NCI-H1694 (cell line): ENCODE measurements at regions not wholly inside any gene's neighbourhood (a gene's known extent, or its start where the extent isn't known, plus 50 kb on each side); places are given as distances from the start of the nearest gene placed in this dataset.
"Not testable (repeated sequence)": the region's sequence is repeated elsewhere in the genome, so short reads cannot be mapped to it uniquely, and the experiment has no call there.

Source experiments
- DNase-seq: peaks from one replicate; lab custom pipeline; 2025; lab: John Stamatoyannopoulos, UW

DNA sequence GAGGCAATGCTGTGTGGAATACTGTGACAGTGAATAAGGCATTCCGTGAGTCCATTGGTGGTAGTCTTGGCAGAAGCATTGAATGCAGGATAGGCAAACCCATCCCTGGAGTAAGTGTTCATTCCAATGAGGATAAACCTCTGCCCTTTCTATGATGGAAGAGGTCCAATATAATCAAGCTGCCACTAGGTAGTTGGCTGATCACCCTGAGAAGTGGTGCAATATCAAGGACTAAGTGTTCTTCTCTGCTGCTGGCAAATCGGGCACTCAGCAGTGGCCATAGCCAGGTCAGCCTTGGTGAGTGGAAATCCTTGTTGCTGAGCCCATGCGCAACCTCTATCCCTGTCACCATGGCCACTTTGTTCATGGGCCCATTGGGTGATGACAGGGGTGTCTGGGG lies 70.1 kb downstream of the FBXO4 start:
- DNase-seq, result no peak

DNA sequence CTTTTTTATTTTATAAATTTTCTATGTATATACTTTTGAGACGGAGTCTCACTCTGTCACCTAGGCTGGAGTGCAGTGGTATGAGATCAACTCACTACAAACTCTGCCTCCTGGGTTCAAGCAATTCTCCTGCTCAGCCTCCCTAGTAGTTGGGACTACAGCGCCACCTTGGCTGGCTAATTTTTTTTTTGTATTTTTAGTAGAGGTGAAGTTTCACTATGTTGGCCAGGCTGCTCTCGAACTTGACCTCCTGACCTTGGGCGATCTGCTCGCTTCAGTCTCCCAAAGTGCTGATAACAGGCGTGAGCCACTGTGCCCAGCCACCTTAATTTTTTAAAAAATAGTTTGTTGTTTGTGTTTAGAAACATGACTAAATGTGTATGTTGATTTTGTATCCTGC lies 76.6 kb downstream of the FBXO4 start:
- DNase-seq, result no peak

DNA sequence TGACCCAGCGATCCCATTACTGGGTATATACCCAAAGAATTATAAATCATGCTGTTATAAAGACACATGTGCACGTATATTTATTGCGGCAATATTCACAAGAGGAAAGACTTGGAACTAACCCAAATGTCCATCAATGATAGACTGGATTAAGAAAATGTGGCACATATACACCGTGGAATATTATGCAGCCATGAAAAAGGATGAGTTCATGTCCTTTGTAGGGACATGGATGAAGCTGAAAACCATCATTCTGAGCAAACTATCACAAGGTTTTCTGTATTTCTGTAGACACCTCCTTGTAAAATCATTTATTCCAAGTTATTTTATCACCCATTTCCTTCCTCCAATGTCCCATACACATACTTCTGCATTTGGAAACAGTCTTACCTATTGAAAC lies 78.8 kb downstream of the FBXO4 start:
- not testable (repeated sequence) for DNase-seq

DNA sequence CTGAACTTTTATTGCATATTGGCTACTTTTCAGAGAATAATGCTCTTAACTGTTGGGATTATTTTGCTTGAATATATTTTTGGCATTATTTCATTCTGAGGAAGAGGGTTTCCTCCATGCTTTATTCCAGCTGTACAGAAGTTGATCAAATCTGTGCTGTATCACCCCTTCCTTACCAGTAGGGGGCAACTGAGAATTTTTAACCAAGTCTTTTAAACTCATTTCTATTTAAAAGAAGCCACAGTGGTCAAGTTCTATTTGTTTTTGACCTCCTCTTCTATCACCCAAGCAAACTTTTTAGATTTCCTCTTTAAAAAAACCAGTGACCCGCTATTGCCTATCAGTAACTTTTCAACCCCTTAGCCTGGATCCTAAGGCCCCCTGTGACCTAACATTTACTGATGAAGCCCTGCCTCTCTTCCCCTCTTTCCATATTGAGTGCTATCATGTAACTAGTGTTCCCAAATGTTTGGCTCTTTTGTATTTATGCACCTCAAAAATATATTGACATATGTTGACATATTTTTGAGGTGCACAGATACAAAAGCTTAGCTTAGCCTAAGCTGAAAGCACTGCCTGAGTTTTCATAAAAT lies 80.6 kb downstream of the FBXO4 start:
- peak; percentile 4 for DNase-seq

DNA sequence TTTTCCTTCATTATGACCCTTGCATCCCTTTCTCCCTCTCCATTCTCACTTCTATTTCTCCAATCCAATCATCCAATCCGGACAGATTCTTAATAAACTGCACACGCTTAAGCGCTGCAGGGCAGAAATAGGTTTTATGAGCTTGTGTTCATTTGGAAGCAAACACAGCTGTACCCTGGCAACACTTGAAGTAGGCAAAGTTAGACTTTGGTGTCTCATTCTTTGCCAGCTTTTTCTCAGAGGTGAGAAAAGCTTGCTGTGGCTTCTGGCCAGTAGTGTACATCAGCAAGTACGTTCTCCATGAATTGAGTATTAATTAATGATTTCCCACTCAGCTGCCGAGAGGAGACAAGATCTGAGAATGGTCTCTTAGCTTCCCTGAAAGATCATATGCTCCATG lies 88.5 kb downstream of the FBXO4 start:
- no peak for DNase-seq

DNA sequence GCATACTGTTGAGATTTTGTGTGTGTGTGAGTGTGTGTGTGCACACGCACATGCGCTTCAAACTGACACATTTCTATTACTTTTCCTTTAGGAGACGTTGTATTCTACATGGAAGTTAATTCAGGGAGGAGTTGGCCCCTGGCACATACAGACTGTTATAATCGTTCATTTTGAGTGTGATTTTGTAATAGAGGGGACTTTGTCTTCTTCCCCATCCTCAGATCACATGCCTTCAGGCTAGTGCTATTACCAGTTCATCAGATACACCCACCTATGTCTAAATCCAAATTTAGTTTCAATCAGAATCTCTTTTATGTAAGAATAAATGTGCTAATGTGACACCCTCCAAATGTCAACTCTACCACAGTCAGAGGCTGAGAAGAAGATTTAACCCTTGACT lies 90.2 kb downstream of the FBXO4 start:
- no peak for DNase-seq

DNA sequence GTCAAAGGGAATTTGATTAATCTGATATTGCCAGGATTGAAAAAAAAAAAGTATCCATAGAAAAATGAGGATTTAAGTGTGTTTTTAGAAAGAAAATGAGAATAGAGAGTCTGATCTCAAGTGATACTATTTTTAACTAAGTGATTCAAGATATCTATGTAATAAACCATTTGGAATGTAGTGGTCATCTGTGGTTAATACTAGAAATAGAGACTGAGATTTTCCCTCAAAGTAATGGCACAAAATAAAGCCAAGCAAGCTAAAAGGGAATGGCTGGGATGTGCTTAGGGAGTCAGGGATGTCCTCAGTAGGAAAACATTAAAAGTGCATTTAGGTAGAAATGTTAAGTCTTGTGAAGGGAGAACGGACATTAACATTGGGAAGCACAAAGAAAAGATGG lies 90.6 kb downstream of the FBXO4 start:
- DNase-seq, result no peak

DNA sequence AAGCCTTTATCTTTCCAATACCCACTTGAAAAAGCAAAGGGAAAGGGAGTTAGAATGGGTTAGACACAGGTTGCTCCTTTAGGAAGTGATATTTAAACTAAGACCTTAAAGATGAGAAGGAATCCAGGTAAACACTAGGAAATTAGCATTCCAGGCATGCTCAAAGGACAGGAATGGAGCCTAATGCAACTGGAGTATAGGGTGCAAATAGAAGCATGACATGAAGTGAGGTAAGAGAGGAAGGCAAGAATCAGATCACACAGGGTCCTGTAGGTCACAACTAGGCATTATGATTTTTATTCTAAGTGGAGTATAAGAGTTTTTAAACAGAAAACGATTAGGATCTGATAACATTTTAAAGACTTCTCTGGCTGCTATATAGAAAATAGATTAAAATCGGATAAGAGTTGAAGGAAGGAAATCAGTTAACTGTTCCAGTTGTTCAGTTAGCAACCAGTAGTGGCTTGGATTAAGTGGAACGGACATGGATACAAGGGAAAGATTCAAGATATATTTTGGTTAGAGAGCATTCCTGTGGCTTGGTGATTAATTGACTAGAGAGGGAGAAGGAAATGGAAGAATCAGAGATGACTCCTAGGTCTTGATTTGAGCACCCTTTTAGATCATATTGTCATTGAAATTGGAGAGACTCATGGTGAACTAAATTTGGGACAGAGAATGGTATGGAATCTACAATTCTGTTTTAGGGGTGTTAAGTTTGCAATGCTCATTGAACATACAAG lies 95.9 kb downstream of the FBXO4 start:
- no peak for DNase-seq

DNA sequence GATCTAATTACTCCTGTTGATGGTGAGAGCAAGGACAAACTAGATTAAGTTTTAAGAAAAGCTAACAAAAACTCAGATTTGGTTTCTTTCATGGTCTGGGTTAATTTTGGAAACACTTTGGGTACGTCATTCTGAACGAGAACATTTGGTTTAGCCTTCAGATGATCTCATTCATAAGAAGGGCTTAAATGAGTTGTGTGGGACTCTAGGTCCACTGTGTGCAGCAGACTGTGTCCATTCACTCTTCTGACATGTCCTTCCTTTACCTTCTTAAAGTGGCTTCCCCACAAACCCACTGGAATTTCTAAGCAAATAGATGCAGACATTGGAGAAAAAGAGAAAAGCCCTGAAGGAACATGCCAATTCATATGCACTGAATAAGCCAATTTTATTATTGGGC lies 96.8 kb downstream of the FBXO4 start:
- DNase-seq, result no peak

DNA sequence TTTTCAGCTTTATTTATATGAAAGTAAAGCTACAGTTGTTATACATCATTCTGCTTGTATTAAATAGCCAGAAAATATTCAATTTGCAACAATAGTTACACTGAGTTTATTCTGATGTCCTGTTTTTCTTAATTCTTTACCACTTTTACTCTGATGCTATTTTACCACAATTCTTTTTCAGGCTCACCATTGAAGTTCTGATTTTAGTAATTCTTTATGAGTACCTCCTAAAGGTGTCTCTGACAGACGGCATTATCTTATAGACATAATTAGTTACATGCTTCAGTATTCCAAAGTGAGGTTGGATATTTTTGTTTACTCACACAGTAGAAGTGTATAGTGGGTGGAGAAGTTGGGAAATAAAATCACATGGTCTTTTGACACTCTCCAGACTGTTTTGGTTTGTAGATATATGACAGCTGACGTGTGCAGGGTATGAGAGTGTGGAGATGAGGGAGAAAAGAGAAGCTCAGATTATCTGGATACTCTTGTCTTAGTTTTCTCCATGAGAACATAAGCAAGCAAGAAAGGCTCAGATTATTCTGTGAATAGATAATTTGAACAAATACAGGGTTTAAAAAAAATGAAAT lies 97.4 kb downstream of the FBXO4 start:
- DNase-seq, result no peak

DNA sequence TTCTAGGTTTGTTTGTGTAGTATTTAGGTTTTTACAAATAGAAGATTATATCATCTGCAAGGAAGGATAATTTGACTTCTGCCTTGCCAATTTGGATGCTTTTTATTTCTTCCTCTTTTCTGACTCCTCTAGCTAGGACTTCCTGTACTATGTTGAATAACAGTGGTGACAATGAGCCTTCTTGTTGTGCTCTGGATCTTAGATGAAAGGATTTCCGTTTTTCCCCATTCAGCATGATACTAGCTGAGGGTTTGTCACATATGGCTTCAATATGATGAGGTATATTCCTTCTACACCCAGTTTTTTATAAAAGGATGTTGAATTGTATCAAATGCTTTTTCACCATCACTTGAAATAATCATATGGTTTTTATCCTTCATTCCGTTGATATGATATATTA lies 101.4 kb downstream of the FBXO4 start:
- no peak for DNase-seq

DNA sequence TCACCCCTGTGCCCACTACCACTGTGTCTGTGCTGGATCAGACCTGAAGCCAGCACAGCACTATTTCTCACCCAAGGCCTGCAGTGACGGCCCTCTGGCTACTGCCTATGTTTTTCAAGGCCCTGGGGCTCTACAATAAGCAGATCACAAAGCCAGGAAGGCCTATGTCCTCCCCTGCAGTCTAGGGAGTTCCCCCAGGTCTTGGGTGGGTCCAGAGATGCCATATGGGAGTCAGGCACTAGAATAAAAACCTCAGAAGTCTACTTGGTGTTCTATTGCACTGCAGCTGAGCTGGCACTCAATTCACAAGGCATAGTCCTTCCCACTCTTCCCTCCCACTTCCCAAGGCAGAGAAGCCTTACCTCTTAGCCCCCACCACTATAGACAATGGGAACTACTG lies 107.1 kb downstream of the FBXO4 start:
- no peak for DNase-seq

DNA sequence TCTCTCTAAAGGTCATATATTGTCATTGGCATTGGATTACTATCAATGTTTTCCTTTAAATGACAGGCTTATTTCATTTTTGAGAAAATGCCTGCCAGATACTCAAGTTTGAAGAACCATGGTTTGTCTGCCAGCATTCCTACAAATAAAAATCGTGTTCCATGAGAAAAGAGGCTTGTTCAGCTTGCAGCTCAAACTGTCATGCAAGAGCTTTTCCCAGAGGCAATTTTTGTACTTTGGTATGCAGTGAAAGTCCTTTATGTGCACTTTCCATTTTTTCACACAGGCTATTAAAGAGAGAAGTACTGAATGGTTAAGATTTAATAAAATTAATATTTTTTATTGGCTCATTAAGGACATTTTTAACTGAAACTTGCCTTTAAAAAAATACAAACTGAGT lies 110.4 kb downstream of the FBXO4 start:
- no peak for DNase-seq

DNA sequence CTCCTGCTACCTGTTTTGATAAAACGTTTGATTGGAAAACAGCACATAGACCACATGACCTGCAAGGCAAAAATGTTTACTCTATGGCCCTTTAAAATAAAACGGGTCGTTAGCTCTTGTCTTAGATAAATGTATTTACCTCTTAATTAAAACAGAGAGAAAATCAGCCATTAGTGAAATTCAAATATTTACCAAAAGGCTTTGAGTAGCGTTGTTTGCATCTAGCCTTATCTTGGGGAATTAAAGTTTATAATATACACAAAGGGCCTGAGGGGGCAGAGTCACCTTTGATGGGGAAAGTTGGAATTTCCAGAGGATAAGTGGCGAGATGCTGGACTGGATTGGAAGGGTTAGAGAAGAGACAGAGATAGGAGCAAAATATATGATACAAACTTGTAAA lies 111.3 kb downstream of the FBXO4 start:
- DNase-seq, result no peak

DNA sequence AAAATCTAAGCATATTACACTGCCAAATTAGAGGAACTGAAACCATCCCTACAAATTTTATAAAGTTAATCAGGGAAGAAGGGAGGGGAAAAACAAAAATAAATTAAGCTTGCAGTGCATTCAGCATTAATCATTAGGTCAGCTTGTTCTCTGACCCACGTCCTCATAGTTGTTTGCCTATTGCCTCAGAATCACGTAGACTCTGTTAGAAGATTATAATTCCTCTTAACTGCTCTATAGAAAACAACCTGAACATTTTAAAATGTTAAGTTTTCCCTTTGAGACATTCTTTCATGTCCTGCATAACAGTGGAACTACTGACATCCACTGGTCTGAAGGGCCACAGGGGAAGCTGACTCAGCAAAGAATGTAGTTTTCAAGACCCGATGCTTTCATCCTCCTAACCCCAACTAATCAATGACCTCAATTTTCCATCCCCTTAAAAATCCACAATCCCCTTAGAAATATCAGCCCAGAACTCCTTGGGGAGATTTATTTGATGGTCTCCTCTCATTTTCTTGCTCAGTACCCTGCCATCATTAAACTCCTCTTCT lies 112.4 kb downstream of the FBXO4 start:
- DNase-seq, result no peak

DNA sequence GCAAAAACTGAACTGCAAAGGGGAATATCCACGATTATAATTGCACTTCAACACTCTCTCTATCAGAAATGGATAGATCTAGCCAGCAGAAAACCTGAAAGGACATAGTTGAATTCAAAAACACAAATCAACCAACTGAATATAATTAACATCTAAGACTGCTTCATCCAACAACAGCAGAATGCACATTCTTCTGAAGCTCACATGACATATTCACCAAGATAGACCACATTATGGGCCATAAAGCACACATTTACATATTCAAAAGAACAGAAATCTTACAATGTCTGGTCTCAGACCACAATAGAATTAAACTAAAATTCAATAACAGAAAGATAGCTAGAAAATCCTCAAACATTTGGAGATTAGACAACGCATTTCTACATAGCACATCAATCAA lies 118.3 kb downstream of the FBXO4 start:
- DNase-seq, result no peak

DNA sequence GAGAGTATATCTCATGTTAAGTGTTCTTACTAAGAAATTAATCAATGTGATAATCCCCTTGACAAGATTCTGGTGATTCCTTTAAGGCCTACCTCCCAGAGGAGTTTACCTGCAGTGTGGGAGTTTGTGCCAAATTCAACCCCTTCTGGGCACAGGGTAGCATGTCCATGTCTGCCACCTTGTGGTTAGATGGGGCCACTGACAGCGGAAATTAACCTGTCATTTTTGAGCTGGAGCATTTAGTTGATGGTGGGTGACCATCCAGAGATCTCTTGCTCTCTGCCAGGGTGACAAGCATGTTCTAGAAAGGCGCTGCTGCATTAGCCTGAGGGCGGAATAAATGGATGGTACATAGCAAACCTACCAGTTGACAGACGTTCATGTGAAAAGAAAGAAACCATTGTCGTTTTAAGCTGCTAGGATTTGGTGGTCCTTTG lies 132.2 kb downstream of the FBXO4 start:
- peak; percentile 53 for DNase-seq

DNA sequence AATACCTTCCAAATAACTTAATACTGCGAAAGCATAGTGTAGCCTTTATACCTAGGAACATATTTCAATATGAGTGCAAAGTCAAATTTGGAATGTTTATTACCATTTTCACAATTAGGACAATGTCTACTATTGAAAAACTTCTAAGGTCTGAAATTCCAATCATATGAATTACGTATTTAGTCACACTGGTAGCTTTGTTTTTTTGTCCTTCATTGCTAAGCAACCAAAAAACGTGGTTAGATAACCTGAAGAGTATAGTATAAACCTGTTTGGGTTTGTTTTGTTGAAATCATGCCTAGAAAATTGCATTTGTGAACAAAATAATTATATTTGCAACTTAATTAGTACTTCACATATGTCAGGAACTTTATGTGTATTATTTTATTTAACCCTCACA lies 134.2 kb downstream of the FBXO4 start:
- DNase-seq, result no peak

DNA sequence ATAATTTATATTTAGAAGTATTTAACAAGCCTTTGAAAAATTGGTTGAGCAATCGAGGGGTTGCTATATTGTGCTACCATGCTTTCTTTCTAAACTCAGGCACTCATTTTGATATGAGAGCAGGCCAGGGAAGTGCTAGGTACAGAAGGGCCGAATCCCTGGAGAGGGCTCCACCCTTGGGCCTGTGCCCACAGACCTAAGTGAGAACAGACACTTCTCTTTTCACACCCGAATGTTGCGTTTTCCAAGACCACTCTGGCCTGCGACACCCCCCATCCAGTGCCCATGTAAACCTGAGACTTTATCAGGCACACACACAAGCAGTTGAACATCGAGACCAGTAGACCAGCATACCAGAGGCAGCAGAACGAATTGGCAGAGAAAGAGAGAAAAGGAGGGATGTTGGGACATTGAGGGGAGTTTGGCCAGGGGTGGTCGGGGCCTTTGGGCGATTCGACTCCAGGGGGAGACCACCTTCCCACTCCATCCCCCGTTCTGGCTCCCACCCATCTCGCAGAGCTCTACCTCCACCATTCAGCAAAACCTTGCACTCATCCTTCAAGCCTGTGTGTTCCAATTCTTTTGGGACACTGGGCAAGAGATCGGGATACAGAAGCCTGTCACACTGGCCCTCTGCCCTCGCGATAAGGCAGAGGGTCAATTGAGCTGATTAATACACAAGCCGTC lies 134.8 kb downstream of the FBXO4 start:
- no peak for DNase-seq

DNA sequence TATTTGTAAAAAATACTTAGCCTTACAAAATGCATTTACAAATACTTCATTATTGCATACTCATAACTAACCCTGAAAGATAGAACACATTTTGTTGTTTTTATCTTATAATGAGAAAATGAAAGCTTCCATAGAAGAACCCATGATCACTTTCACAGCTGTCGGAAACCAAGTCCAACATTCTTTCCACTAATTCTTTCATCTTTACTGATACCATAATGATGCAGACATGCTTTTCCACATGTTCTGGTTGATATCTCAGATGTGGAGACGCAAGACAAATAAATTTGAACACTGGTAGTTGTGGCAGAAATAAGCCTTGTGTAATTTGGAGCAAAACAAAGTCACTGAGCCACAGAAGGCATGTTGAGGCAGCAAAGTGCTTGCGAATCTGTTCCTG lies 136.0 kb downstream of the FBXO4 start:
- no peak for DNase-seq

DNA sequence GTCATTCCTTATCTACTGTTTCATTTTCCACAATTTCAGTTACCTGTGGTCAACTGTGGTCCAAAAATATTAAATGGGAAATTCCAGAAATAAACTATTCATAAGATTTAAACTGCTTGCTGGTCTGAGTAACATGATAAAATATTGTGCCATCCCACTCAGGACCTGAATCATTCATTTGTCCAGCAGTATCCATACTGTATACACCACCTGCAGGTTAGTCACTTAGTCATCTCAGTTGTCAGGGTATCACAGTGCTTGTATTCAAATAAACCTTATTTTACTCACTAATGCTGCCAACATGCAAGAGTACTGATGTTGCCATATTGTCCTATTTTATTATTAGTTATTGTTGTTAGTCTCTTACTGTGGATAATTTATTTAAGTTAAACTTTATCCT lies 139.7 kb downstream of the FBXO4 start:
- DNase-seq, result no peak

DNA sequence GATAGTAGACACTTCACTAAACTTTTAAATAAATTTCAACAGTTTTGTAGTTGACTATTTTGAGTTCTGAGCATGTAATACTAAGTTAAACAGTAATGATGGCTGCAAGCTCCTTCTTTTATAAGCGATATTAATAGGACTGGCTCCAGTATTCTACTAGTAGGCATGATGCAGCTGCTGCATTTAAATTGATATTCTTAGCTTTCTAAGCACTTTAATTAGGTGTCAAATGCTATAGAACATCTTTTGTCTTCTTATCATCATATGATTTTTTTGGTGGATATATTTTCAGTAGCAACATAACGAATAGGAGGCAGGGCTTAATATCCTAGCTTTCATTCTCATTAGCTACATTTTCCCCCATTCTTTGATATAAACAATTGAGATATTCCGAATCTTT lies 141.1 kb downstream of the FBXO4 start:
- no peak for DNase-seq

DNA sequence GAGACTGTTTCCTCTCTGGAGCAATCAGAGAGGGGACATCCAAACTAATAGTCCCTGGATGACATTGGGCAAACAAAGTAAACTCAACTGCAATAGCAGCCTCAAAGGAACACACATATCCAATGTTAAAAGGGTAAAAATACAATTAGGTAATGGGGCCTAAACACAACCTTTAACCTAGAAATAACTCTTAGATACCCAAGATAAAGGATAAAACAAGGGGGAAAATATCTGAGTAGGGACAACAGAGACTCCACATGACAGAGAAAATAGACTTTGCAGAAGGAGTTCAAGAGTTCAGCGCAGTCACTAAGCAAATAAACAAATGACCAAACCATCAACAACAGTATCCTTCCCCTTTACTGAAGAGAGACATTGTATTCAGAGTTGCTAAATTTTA lies 149.3 kb downstream of the FBXO4 start:
- DNase-seq, result no peak
